DMS79 (cell line): ENCODE measurements at regions not wholly inside any gene's neighbourhood (a gene's known extent, or its start where the extent isn't known, plus 50 kb on each side); places are given as distances from the start of the nearest gene placed in this dataset.

Experiments
- DNase-seq: peaks from one replicate; lab custom pipeline; 2025; lab: John Stamatoyannopoulos, UW

DNA sequence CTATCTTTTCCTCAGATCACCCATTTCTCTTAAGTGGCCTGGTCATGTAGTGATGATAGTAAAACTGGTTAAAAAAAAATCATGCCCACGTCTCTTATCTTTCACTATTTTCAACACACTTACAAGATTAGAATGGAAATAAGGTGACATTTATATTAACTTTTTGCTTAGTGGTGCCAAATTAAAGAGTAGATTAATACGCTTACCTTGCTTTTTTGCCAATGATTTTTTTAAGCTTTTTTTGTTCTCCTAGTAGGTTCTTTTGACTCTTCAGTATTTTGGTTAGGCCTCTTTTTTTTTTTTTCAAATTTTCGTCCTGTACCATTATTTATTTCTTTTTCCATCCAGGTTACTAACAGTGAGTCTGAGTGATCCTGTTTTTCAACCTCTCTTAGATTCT lies 147.9 kb downstream of the PTCSC3 start:
- no peak for DNase-seq

DNA sequence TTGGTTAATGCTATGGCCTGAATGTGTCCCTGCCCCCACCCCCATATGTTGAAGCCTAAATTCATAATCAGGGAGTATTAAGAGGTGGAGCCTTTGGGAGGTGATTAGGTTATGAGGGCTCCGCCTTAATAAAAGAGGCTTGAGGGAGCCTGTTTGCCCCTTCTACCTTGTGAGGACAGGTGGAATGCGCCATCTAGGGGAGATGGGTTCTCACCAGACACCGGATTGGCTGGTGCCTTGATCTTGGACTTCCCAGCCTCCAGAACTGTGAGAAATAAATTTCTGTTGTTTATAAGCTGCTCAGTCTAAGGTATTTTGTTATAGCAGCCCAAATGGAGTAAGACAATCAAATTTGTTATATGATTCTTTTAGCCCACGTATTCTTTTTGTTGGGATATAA lies 148.3 kb downstream of the PTCSC3 start:
- DNase-seq, result no peak

GRCh38 chr14:36027354-36027753 lies 149.2 kb downstream of the PTCSC3 start:
- no peak for DNase-seq

- DNase-seq, result no peak
Observed at GRCh38 chr14:36022765-36023410, 153.6 kb downstream of the PTCSC3 start.

GRCh38 chr14:36021591-36022320 lies 154.8 kb downstream of the PTCSC3 start:
- no peak for DNase-seq

- DNase-seq, result no peak
Observed at GRCh38 chr14:36021030-36021422, 155.5 kb downstream of the PTCSC3 start.

- no peak for DNase-seq
Observed at GRCh38 chr14:36020120-36021029, 156.1 kb downstream of the PTCSC3 start.

- no peak for DNase-seq
Observed at GRCh38 chr14:36019126-36019525, 157.4 kb downstream of the PTCSC3 start.

DNA sequence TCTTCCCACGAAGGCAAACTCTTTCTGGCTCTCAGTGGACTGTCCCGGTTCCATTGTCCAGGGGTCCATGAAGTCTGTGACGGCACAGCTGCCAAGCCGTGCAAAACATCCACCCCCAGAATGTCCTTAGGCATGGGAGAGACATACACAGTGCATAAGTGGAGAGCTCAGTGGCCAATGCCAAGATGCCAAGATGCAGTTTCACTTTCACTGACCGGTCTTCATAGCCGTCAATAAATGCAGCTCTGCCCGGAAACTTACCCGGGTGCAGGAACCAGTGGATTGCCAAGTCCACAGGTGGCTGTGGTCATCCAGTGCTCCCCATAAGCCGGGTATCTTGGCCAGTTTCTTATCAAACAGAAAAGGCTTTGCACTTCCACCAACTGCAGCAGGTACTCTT lies 162.3 kb downstream of the PTCSC3 start:
- DNase-seq, result no peak

DNA sequence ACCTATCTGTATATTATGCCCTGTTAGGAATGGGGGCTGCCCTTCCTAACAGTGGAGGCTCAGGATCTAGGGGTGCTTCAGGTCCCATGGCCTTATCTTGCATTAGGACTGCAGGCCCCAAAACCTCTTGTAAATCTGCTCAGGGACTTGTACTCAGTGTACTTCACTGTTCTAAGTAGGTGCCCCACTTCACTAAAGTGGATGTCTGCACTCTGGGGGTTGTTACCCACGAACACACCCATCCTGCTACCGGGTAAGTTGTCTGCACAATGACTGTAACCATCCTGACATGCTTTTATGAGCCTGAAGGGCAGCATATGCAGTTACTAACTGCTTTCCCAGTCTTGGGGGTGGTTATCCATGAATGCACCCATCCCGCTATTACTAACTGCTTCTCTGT lies 163.0 kb downstream of the PTCSC3 start:
- no peak for DNase-seq

GRCh38 chr14:36012621-36013020 lies 163.9 kb downstream of the PTCSC3 start:
- no peak for DNase-seq

- DNase-seq, result no peak
Observed at GRCh38 chr14:36009643-36010042, 166.9 kb downstream of the PTCSC3 start.

GRCh38 chr14:36006623-36007022 lies 169.9 kb downstream of the PTCSC3 start:
- DNase-seq, result no peak

DNA sequence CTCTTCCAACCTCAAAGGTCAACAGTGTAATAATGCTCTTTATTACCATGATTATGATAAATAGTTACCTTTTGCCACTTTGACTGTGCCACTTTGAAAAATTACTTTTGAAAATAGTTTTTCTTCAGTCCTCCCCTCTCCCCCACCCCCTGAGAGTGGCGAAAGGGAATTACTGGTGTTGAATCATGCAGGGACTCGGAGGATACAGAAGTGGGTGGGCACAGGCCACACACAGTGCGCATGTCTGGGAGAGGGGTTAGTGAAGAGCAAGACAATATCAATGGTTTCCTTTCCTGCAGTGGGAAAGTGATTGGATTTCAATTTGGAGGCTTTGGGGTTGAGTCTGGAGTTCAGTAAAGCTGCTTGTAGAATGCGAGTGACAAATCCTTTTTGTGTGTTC lies 170.9 kb downstream of the PTCSC3 start:
- no peak for DNase-seq

DNA sequence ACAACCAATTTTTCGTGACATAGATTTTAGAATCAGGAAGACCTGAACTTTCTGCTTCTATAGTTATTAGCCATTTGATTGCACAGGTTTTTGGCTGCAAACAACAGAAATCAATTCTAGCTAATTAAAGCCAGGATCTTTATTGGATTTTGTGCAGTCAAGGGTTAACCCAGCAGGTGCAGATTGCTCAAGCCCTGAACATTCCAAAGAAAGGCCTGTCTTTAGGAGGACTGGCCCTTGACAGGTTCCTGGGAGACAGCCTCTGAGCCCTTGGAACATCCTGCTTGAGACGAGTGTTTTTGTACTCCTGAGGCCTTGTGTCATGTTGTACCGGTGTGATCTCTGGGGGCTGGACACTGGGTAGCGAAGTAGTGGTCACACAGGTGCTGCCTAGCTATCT lies 174.6 kb downstream of the PTCSC3 start:
- DNase-seq, result no peak

DNA sequence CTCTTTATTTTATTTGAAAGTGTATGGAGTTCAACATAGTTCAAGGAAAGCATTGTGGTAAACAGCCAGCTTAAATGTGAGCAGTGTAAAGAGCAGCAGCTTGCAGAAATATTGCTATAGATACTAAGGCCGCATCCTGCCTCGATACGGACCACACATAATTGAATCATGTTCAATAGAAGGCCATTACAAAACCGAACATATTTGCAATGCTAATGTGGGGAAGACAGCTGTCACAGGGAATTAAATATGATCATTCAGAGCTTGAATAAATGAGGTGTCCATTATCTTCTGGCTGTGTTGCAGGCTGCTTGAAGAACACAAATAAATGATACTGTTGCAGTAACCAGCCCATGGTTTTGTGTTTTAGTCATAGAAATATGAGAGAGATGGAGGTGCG lies 173.2 kb downstream of the BRMS1L start:
- DNase-seq, result no peak

DNA sequence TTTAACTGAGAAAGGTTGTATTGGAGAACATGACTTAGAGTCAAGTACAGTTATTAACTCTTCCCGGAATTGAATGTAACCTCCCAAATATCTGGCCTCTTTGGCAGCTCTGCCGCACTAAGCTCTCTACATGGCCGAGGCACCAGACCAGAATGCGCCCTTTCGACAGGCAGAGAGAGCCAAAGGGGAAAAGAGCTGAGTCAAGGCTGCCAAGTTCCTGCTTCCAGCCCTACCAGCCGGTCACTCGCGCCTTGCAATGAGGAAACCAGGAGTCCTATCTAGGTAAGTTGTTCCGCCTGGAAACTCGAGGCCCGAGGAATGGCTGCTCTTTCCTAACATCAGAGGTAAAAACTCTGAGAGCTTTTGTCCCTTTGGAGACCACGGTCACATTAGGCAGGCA lies 172.2 kb downstream of the BRMS1L start:
- DNase-seq, result no peak

GRCh38 chr14:35993684-35993960 lies 167.5 kb downstream of the BRMS1L start:
- no peak for DNase-seq

GRCh38 chr14:35992816-35993683 lies 166.9 kb downstream of the BRMS1L start:
- peak; percentile 100 for DNase-seq

DNA sequence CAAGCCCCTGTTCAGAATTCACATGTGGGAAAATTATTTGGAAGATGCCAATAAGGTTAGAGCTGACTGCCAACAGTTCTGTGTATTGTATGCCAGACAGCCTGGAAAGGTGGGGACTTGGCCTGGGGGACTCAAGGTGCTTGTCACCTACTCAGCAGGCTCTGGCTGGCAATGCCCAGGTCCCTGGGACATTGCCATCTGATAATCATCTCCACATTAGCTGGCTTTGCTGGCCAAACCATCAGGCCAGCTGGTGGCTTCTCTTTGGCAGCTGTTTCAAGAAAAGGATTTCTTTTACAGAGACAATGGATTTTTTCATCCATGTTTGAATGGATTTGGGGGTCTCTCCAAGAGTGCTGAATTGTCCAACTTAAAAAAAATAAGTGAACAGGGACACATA lies 165.2 kb downstream of the BRMS1L start:
- peak; percentile 90 for DNase-seq

DNA sequence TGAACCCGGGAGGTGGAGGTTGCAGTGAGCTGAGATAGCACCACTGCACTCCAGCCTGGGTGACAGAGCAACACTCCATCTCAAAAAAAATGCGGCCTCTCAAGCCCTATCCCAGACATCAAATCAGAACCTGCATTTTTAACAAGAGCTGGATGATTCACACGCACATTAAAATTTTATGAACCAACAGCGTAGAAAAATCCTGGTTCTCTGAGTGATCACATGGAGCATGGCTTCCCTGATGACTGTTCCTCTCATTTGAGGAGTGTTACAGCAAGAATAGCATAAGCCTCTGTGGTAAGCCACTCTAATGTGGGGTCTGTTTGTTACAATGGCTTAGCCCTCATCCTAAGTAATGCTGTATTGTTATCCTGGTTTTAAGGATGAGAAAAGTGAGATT lies 163.6 kb downstream of the BRMS1L start:
- DNase-seq, result no peak
